ENCODE measurements at regions not wholly inside any gene's neighbourhood (a gene's known extent, or its start where the extent isn't known, plus 50 kb on each side); places are given as distances from the start of the nearest gene placed in this dataset.
"Not testable (repeated sequence)": the region's sequence is repeated elsewhere in the genome, so short reads cannot be mapped to it uniquely, and the experiment has no call there.

DNA sequence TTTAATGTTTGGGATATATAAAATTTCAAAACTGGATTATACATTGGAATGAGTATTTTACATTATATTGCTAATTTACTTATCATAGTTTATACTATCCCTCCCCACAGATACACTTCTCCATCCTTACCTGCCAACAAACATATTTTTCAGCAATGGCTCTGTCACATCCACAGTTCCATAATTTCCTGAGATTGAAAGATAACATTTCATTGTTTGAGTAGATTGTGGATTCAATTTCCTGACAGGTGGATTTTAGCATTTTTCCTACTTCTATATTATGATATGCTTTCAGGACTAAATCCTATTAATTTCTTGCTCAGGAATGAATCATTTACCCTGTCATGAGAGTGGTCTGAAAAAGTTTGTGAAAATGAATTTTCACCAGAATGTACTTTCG, 115.3 kb upstream of the KLHL4 start:
- Histone ChIP-seq H3K27me3 (no peaks in the 10 kb centered on the region), H3K4me3 (no peak overlapping the region), H3K36me3 (no peaks in the 10 kb centered on the region), H3K9me3 (no peaks in the 10 kb centered on the region), H3K27ac (no peak overlapping the region), H3K4me1 (no peaks in the 10 kb centered on the region)
- ATAC-seq: no peak
- TF ChIP-seq POLR2A (IDR thresholded peaks at IDR 0.05): no peak
- WGBS, 2 donors (ENCODE audit: low coverage in 1 of 2): 38 to 50% methylated on average over 1 of the region's 1 CpG

DNA sequence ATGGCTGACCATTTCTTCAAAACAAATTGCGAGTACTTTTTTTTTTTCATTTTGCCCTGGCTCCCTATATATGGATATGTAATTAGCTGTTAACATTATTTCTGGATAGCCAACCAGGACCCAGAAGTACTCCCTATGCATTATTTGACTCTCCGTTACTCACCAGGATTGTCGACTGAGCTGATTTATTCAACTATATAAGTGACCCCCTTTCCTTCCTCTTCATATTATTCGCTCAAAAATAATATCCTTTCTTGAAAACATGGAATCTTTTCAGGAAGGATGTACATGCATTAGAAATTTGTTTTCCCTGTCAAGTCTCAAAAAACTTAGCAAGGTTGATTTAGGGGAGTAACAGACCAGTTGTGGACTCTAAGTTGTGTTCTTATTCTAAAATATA, 114.1 kb upstream of the KLHL4 start:
- H3K27me3 ChIP-seq: no peaks in the 10 kb centered on the region
- no peak overlapping the region for H3K4me3 ChIP-seq
- H3K4me1 ChIP-seq: no peaks in the 10 kb centered on the region
- ATAC-seq: no peak
- no peak overlapping the region for H3K27ac ChIP-seq
- TF ChIP-seq POLR2A (IDR thresholded peaks at IDR 0.05) (no peak), POLR2AphosphoS5 (IDR thresholded peaks at IDR 0.05) (no peak), EP300 (IDR thresholded peaks at IDR 0.05) (no peak)
- H3K36me3 ChIP-seq: no peaks in the 10 kb centered on the region
- 71 to 72% methylated on average over 4 of the region's 4 CpGs for WGBS, 2 donors (ENCODE audit: low coverage in 1 of 2)
- H3K9me3 ChIP-seq: no peaks in the 10 kb centered on the region

DNA sequence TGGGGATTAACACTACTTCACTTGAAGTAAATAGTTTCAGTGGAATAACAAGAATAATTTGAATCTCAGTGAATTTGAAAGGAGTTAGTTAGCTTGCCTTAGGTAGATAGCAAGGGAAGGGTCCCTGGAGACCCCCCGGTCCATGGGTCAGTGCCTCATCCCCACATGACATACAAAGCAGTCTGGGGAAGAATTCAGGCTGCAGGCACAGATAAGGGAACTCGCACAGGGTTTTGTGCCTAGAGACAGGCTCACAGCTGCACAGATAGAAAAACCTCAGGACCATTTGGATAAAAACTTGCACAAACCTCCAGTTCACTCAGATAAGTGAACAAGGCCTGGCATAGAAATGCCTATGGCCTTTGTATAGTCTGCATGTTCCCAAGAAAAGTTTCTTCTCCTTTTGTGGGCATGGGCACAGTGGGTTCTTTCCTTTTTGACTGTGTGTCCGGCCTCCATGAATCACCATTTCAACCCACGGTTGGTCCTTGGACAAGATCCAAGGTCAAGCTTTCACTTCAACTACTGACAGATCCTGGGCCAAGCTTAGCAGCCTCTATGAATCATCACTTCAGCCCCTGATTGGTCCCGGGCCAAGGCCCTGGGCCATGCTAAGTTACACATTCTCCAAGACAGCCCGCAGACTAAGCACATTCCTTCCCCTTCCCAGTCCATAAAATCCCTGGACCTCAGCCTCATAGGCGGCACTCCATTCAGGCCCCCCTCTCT, 108.3 kb upstream of the KLHL4 start:
- TF ChIP-seq EP300 (IDR thresholded peaks at IDR 0.05): no peak
- TF ChIP-seq, protein P1, sequence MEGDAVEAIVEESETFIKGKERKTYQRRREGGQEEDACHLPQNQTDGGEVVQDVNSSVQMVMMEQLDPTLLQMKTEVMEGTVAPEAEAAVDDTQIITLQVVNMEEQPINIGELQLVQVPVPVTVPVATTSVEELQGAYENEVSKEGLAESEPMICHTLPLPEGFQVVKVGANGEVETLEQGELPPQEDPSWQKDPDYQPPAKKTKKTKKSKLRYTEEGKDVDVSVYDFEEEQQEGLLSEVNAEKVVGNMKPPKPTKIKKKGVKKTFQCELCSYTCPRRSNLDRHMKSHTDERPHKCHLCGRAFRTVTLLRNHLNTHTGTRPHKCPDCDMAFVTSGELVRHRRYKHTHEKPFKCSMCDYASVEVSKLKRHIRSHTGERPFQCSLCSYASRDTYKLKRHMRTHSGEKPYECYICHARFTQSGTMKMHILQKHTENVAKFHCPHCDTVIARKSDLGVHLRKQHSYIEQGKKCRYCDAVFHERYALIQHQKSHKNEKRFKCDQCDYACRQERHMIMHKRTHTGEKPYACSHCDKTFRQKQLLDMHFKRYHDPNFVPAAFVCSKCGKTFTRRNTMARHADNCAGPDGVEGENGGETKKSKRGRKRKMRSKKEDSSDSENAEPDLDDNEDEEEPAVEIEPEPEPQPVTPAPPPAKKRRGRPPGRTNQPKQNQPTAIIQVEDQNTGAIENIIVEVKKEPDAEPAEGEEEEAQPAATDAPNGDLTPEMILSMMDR (IDR thresholded peaks at IDR 0.05): no peak
- TF ChIP-seq POLR2AphosphoS5 (IDR thresholded peaks at IDR 0.05): peak; percentile 88
- TF ChIP-seq POLR2A (IDR thresholded peaks at IDR 0.05): no peak
- no peak overlapping the region for H3K4me3 ChIP-seq
- H3K27ac ChIP-seq: peak overlapping the region in 3 of 4 donors; percentile 21 to 80 (median 69)
- no peaks in the 10 kb centered on the region for H3K9me3 ChIP-seq
- no peaks in the 10 kb centered on the region for H3K27me3 ChIP-seq
- 26 to 27% methylated on average over 4 of the region's 7 CpGs for WGBS, 2 donors (ENCODE audit: low coverage in 1 of 2)
- ATAC-seq: peak; percentile 91
- H3K4me1 ChIP-seq: peaks cover 0 to 9% (median 0%) of the 10 kb centered on the region in 3 donors
- H3K36me3 ChIP-seq: no peaks in the 10 kb centered on the region

DNA sequence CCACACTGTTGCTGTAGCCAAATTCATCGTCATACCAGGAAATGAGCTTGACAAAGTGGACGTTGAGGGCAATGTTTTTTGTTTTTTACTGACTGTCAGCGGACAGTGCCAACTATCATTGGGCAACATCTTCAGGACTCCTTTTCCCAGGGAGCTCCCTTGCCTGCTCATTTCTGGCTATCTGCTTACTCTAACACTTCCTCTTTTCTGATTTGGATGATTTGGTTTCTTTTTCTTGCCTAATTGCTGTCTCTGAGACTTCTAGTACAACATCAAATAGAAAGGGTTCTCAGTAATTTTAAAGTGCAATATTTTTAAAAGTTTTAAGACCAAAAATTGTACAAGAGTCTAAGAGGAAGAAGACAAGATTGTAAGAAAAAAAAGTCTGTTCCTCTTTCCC, 92.0 kb upstream of the KLHL4 start:
- no peak for TF ChIP-seq EP300 (IDR thresholded peaks at IDR 0.05)
- no peak for TF ChIP-seq POLR2AphosphoS5 (IDR thresholded peaks at IDR 0.05)
- TF ChIP-seq, protein P1 (IDR thresholded peaks at IDR 0.05): no peak
- no peak for TF ChIP-seq POLR2A (IDR thresholded peaks at IDR 0.05)
- Histone ChIP-seq H3K4me3 (no peak overlapping the region), H3K4me1 (no peaks in the 10 kb centered on the region), H3K27me3 (no peaks in the 10 kb centered on the region), H3K36me3 (no peaks in the 10 kb centered on the region), H3K9me3 (no peaks in the 10 kb centered on the region), H3K27ac (no peak overlapping the region)
- no peak for ATAC-seq
- 89 to 100% methylated on average over 2 to 3 of the region's 3 CpGs for WGBS, 2 donors (ENCODE audit: low coverage in 1 of 2)

DNA sequence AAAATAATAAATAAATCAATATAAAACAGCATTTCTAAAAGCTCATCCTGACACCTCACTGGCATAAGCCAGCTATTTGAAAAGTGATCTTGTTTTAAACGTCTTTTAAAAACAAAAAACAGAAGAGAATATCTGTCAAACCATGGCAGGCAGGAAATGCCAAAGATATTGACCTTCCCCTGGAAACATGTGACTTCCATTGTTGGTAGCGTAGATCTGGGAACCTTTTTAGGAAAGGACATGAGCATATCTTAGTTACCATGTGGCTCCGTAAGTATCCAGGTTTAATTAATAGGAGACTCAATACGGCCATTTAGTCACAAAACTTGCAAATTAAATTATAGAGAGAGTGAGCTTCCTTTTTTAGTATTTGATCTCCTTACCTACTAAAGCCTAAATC, 83.0 kb upstream of the KLHL4 start:
- Histone ChIP-seq H3K9me3 (no peaks in the 10 kb centered on the region), H3K4me1 (no peaks in the 10 kb centered on the region), H3K4me3 (no peak overlapping the region), H3K27me3 (no peaks in the 10 kb centered on the region), H3K27ac (no peak overlapping the region), H3K36me3 (no peaks in the 10 kb centered on the region)
- WGBS, 2 donors (ENCODE audit: low coverage in 1 of 2): 72 to 82% methylated on average over 3 to 4 of the region's 4 CpGs
- ATAC-seq: no peak
- TF ChIP-seq, protein P1 (IDR thresholded peaks at IDR 0.05): no peak
- TF ChIP-seq POLR2A (IDR thresholded peaks at IDR 0.05) (no peak), POLR2AphosphoS5 (IDR thresholded peaks at IDR 0.05) (no peak), EP300 (IDR thresholded peaks at IDR 0.05) (no peak)

DNA sequence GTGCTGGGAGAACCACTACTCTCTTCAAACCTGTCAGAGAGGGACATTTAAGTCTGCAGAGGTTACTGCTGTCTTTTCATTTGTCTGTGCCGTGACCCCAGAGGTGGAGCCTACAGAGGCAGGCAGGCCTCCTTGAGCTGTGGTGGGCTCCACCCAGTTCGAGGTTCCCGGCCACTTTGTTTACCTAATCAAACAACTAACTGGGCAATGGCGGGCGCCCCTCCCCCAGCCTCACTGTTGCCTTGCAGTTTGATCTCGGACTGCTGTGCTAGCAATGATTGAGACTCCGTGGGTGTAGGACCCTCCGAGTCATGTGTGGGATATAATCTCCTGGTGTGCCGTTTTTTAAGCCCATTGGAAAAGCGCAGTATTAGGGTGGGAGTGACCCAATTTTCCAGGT, 69.0 kb upstream of the KLHL4 start:
- not testable (repeated sequence) for H3K36me3 ChIP-seq, ATAC-seq, H3K4me1 ChIP-seq, H3K9me3 ChIP-seq, H3K4me3 ChIP-seq, H3K27me3 ChIP-seq, H3K27ac ChIP-seq
- no CpG with 5 or more reads among the region's 10 CpGs for WGBS, 2 donors (ENCODE audit: low coverage in 1 of 2)

DNA sequence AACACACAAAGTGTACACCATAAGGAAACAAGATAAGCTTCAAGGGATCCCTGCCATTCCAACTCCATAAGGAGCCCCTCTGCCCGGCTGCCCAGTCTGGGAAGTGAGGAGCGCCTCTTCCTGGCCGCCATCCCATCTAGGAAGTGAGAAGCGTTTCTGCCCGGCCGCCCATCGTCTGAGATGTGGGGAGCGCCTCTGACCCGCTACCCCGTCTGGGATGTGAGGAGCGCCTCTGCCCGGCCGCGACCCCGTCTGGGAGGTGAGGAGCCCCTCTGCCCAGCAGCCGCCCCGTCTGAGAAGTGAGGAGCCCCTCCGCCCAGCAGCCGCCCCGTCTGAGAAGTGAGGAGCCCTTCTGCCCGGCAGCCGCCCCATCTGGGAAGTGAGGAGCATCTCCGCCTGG, 51.8 kb upstream of the KLHL4 start:
- H3K9me3 ChIP-seq, ATAC-seq, H3K4me3 ChIP-seq, H3K4me1 ChIP-seq, H3K27me3 ChIP-seq, H3K36me3 ChIP-seq, H3K27ac ChIP-seq: not testable (repeated sequence)
- no CpG with 5 or more reads among the region's 23 CpGs for WGBS, 2 donors (ENCODE audit: low coverage in 1 of 2)
